ENCODE measurements at regions not wholly inside any gene's neighbourhood (a gene's known extent, or its start where the extent isn't known, plus 50 kb on each side); places are given as distances from the start of the nearest gene placed in this dataset.

DNA sequence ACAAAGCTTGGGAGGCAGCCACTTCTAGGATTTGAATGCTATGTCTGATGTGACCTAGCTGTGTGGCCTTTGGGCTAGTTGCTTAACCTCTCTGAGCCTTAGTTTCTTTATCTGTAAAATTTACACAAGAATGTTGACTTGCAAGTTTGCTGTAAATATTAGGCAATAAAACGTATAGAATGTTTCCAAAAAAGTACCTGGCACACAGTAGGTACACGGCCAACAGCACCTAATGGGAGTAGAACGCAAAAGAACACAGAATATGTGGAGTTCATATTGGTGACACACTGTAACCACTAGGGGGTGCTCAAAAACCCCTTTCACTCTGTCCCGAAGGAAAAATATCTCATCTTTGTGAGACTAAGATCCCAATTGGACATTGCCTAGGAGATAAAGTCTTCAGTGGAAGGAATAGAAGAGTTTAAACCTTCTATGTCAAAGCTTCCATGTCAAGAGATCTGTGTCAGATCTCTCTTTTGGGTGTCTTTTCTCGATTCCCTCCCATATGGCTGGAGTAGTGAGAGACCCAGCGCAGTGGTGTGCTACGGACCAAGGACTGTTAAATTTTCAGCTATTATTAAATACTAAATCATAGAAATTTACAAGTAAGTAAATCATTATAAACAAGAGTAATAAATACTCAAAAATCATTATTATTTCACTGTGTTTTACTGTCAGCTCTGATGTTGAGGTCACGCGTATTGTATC, 145.4 kb upstream of the RAD23B start:
- in situ Hi-C loops (cut with HindIII; ENCODE audit: low pct_ligation_motif_present, low sequenced_read_pairs) = no loop called here
- H3K36me3 ChIP-seq (replicated peaks) = no peaks in the 10 kb centered on the region
- no peak overlapping the region for H3K4me3 ChIP-seq (ENCODE audit: low read depth, low read length)
- TF ChIP-seq, protein P1, sequence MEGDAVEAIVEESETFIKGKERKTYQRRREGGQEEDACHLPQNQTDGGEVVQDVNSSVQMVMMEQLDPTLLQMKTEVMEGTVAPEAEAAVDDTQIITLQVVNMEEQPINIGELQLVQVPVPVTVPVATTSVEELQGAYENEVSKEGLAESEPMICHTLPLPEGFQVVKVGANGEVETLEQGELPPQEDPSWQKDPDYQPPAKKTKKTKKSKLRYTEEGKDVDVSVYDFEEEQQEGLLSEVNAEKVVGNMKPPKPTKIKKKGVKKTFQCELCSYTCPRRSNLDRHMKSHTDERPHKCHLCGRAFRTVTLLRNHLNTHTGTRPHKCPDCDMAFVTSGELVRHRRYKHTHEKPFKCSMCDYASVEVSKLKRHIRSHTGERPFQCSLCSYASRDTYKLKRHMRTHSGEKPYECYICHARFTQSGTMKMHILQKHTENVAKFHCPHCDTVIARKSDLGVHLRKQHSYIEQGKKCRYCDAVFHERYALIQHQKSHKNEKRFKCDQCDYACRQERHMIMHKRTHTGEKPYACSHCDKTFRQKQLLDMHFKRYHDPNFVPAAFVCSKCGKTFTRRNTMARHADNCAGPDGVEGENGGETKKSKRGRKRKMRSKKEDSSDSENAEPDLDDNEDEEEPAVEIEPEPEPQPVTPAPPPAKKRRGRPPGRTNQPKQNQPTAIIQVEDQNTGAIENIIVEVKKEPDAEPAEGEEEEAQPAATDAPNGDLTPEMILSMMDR (IDR thresholded peaks at IDR 0.05; ENCODE audit: low read depth, low read length, missing control alignments) = peak; percentile 72
- H3K27ac ChIP-seq = no peak overlapping the region
- no peak for DNase-seq
- no peaks in the 10 kb centered on the region for H3K27me3 ChIP-seq (replicated peaks)

DNA sequence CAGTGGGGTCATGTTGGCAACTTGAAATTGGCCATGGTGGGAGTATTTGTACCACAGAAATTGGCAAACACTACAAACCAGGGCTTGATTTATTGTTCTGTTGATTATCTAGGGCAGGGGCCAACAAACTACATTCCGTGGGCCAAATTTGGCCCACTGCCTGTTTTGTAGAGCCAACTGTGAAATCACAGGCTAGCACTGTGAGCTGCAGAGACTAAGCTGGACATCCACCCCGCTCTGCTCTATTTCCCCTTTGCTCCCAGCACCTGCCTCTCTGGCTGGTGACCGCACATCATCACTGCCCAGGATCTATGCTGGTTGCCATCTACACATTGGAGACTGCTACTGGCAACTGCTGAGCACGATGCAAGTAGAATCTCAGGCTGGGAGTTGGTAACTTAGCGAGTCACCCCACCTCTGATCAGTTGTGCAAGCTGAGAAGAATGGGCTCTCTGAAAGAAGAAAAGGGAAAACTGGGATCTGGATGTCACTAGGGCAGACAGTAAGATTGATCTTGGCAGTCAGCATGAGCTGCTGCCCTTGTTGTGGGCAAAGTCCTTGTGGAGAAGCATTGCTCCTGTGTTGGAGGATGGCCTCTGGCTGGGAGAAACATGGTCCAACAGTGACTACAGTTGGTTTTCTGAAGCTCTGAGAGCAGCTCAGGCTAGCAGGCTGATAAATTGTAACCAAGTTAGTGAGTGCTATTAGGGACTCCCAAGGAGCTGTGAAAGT, 144.7 kb upstream of the RAD23B start:
- no peaks in the 10 kb centered on the region for H3K27me3 ChIP-seq (replicated peaks)
- in situ Hi-C loops (cut with HindIII; ENCODE audit: low pct_ligation_motif_present, low sequenced_read_pairs) = no loop called here
- H3K36me3 ChIP-seq (replicated peaks) = no peaks in the 10 kb centered on the region
- H3K27ac ChIP-seq = no peak overlapping the region
- TF ChIP-seq, protein P1 (IDR thresholded peaks at IDR 0.05; ENCODE audit: low read depth, low read length, missing control alignments) = no peak
- H3K4me3 ChIP-seq (ENCODE audit: low read depth, low read length) = no peak overlapping the region
- no peak for DNase-seq

DNA sequence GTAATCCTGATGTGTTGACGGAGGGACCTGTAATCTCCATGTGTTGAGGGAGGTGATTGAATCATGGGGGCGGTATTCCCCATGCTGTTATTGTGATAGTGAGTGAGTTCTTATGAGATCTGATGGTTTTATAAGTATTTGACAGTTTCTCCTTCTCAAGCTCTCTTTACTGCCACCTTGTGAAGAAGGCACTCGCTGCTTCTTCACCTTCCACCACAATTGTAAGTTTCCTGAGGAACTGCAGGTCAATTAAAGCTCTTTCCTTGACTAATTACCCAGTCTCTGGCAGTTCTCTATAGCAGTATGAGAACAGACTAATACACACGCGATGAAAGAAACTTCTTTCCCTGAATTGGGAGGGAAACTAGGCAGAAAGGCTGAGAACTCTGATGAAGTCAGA, 141.1 kb upstream of the RAD23B start:
- H3K4me3 ChIP-seq (ENCODE audit: low read depth, low read length) = no peak overlapping the region
- in situ Hi-C loops (cut with HindIII; ENCODE audit: low pct_ligation_motif_present, low sequenced_read_pairs) = no loop called here
- peak; percentile 18 for DNase-seq

DNA sequence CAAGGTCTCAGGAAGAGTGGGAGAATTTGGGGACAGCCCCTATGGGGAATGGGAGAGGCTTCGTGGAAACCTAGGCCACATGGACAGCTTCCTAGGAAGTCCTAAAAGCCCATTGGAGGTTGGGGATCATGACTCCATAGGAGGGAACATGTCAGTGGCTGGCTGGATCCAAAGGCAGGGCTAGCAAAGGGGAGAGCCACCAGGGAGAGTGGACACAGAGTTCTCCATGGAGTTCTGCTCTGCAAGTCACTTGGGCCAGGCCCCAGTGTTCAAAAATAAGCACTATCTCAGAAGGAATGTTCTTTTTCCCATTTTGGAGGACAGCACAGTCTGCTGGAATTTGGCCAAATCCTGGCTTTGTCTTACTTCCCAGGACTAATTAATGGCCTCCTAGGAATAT, 140.6 kb upstream of the RAD23B start:
- H3K27ac ChIP-seq = no peak overlapping the region
- DNase-seq = no peak
- H3K4me3 ChIP-seq (ENCODE audit: low read depth, low read length) = no peak overlapping the region
- no peaks in the 10 kb centered on the region for H3K27me3 ChIP-seq (replicated peaks)
- TF ChIP-seq, protein P1 (IDR thresholded peaks at IDR 0.05; ENCODE audit: low read depth, low read length, missing control alignments) = no peak
- in situ Hi-C loops (cut with HindIII; ENCODE audit: low pct_ligation_motif_present, low sequenced_read_pairs) = no loop called here
- H3K36me3 ChIP-seq (replicated peaks) = no peaks in the 10 kb centered on the region

More for the DNA sequence above, 141.1 kb upstream of the RAD23B start:
- TF ChIP-seq, protein P1 (IDR thresholded peaks at IDR 0.05; ENCODE audit: low read depth, low read length, missing control alignments) = peak; percentile 67
- Histone ChIP-seq H3K27me3 (replicated peaks) (no peaks in the 10 kb centered on the region), H3K36me3 (replicated peaks) (no peaks in the 10 kb centered on the region), H3K27ac (no peak overlapping the region)

DNA sequence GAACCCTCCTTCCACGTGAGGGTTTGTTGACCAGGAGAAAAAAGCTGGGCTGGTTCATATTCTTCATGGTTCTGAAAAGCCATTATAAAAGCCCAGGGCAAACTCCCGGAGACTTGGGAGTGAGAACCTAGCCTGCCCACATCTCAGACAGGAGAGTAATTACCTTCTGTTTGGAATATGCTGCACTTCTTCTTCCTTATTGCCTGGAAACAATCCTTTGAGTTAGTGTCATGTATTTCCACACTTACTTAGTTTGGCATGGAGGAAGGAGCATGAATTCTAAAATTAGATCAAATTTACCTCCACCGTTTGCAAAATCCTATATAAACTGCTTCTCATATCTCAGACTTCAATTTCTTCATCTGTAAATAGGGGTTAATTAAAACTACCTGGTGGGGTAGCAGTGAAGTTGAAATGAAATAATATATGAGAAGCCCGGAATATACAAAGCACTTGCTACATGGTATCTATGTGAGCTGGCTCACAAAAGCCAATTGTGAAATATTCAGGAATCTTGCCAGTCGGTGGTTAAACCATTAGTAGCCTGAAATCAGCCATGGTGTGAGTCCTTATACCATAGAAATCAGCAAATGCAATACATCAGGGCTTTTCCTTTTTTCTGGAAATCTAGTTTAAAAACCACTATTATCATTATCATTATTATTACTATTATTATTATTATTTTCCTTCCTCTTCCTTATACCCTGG, 140.0 kb upstream of the RAD23B start:
- DNase-seq = no peak
- in situ Hi-C loops (cut with HindIII; ENCODE audit: low pct_ligation_motif_present, low sequenced_read_pairs) = no loop called here
- Histone ChIP-seq H3K27ac (no peak overlapping the region), H3K27me3 (replicated peaks) (no peaks in the 10 kb centered on the region), H3K36me3 (replicated peaks) (no peaks in the 10 kb centered on the region), H3K4me3 (ENCODE audit: low read depth, low read length) (no peak overlapping the region)
- TF ChIP-seq, protein P1 (IDR thresholded peaks at IDR 0.05; ENCODE audit: low read depth, low read length, missing control alignments) = no peak
